ENCODE measurements at regions not wholly inside any gene's neighbourhood (a gene's known extent, or its start where the extent isn't known, plus 50 kb on each side); places are given as distances from the start of the nearest gene placed in this dataset.

DNA sequence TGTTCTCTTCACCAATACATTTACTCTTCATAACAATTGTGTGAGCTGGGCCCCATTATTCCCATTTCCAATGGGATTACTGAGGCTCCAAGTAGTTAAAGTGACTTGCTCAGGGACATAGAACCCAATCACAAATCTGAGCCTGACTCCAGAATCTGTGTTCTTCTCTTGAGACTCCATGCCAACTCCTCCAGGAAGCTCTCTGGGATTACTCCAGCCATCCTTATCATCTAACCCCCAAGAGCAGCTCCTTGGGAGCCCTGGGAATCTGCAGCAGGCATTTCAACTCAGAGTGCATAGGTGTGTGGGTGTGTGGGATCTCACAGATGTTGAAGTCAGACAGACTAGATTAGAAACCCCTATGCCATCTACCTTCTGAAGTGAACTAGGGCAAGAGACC is 131.4 kb upstream of the BOD1 start:
- TF ChIP-seq KDM5B (CRISPR knock-in tag; IDR thresholded peaks at IDR 0.05; ENCODE audit: borderline replicate concordance) (no peak), NFYB (CRISPR knock-in tag; IDR thresholded peaks at IDR 0.05) (no peak), ZNF619 (CRISPR knock-in tag; IDR thresholded peaks at IDR 0.05) (no peak), NFIC (IDR thresholded peaks at IDR 0.05; ENCODE audit: low read length) (no peak), TCF12 (IDR thresholded peaks at IDR 0.05) (no peak), TCF12 (CRISPR knock-in tag; IDR thresholded peaks at IDR 0.05) (no peak), CBX2 (IDR thresholded peaks at IDR 0.05; ENCODE audit: low read depth, low read length) (no peak), CBX2 (CRISPR knock-in tag; IDR thresholded peaks at IDR 0.05; ENCODE audit: low read depth) (no peak)
- TF ChIP-seq, protein P1, sequence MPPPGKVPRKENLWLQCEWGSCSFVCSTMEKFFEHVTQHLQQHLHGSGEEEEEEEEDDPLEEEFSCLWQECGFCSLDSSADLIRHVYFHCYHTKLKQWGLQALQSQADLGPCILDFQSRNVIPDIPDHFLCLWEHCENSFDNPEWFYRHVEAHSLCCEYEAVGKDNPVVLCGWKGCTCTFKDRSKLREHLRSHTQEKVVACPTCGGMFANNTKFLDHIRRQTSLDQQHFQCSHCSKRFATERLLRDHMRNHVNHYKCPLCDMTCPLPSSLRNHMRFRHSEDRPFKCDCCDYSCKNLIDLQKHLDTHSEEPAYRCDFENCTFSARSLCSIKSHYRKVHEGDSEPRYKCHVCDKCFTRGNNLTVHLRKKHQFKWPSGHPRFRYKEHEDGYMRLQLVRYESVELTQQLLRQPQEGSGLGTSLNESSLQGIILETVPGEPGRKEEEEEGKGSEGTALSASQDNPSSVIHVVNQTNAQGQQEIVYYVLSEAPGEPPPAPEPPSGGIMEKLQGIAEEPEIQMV (CRISPR knock-in tag; IDR thresholded peaks at IDR 0.05; ENCODE audit: low read depth): no peak
- TF ChIP-seq, protein P2, sequence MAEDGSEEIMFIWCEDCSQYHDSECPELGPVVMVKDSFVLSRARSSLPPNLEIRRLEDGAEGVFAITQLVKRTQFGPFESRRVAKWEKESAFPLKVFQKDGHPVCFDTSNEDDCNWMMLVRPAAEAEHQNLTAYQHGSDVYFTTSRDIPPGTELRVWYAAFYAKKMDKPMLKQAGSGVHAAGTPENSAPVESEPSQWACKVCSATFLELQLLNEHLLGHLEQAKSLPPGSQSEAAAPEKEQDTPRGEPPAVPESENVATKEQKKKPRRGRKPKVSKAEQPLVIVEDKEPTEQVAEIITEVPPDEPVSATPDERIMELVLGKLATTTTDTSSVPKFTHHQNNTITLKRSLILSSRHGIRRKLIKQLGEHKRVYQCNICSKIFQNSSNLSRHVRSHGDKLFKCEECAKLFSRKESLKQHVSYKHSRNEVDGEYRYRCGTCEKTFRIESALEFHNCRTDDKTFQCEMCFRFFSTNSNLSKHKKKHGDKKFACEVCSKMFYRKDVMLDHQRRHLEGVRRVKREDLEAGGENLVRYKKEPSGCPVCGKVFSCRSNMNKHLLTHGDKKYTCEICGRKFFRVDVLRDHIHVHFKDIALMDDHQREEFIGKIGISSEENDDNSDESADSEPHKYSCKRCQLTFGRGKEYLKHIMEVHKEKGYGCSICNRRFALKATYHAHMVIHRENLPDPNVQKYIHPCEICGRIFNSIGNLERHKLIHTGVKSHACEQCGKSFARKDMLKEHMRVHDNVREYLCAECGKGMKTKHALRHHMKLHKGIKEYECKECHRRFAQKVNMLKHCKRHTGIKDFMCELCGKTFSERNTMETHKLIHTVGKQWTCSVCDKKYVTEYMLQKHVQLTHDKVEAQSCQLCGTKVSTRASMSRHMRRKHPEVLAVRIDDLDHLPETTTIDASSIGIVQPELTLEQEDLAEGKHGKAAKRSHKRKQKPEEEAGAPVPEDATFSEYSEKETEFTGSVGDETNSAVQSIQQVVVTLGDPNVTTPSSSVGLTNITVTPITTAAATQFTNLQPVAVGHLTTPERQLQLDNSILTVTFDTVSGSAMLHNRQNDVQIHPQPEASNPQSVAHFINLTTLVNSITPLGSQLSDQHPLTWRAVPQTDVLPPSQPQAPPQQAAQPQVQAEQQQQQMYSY (CRISPR knock-in tag; IDR thresholded peaks at IDR 0.05): no peak
- TF ChIP-seq, protein P3, sequence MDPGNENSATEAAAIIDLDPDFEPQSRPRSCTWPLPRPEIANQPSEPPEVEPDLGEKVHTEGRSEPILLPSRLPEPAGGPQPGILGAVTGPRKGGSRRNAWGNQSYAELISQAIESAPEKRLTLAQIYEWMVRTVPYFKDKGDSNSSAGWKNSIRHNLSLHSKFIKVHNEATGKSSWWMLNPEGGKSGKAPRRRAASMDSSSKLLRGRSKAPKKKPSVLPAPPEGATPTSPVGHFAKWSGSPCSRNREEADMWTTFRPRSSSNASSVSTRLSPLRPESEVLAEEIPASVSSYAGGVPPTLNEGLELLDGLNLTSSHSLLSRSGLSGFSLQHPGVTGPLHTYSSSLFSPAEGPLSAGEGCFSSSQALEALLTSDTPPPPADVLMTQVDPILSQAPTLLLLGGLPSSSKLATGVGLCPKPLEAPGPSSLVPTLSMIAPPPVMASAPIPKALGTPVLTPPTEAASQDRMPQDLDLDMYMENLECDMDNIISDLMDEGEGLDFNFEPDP (CRISPR knock-in tag; conservative IDR thresholded peaks at IDR 0.05): no peak
- TF ChIP-seq, protein P4, sequence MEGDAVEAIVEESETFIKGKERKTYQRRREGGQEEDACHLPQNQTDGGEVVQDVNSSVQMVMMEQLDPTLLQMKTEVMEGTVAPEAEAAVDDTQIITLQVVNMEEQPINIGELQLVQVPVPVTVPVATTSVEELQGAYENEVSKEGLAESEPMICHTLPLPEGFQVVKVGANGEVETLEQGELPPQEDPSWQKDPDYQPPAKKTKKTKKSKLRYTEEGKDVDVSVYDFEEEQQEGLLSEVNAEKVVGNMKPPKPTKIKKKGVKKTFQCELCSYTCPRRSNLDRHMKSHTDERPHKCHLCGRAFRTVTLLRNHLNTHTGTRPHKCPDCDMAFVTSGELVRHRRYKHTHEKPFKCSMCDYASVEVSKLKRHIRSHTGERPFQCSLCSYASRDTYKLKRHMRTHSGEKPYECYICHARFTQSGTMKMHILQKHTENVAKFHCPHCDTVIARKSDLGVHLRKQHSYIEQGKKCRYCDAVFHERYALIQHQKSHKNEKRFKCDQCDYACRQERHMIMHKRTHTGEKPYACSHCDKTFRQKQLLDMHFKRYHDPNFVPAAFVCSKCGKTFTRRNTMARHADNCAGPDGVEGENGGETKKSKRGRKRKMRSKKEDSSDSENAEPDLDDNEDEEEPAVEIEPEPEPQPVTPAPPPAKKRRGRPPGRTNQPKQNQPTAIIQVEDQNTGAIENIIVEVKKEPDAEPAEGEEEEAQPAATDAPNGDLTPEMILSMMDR (CRISPR knock-in tag; IDR thresholded peaks at IDR 0.05): no peak

All from HepG2 (cell line).